H9 (cell line): ENCODE measurements at regions not wholly inside any gene's neighbourhood (a gene's known extent, or its start where the extent isn't known, plus 50 kb on each side); places are given as distances from the start of the nearest gene placed in this dataset.

ENCODE experiments used
- DNase-seq: peaks from one replicate; pipeline ENCODE4 v3.0.0-alpha.2; 2017
- H2AFZ ChIP-seq: one replicate; pipeline ENCODE4 v1.6.1; 2013; ENCODE audit warnings: mild to moderate bottlenecking, low read length, control low read depth, moderate library complexity
- H2AK5ac ChIP-seq: 2 replicates; pipeline ENCODE4 v1.6.1; 2013; ENCODE audit warnings: low read length, control low read depth, mixed read lengths; ENCODE audit not compliant: insufficient read length
- H2BK120ac ChIP-seq: one replicate; pipeline ENCODE4 v1.6.1; 2013; ENCODE audit warnings: low read depth, mild to moderate bottlenecking, low read length, control low read depth, inconsistent platforms; ENCODE audit not compliant: poor library complexity, severe bottlenecking
- H2BK12ac ChIP-seq: 2 replicates; pipeline ENCODE4 v1.6.1; 2013; ENCODE audit warnings: low read length, control low read depth, mixed read lengths, low read depth; ENCODE audit not compliant: insufficient read length
- H2BK15ac ChIP-seq: 2 replicates; pipeline ENCODE4 v1.6.1; 2013; ENCODE audit warnings: low read depth, low read length, control low read depth
- H2BK20ac ChIP-seq: one replicate; pipeline ENCODE4 v1.6.1; 2013; ENCODE audit warnings: low read depth, mild to moderate bottlenecking, low read length, control low read depth, inconsistent platforms; ENCODE audit not compliant: poor library complexity, severe bottlenecking
- H2BK5ac ChIP-seq: 2 replicates; pipeline ENCODE4 v1.6.1; 2013; ENCODE audit warnings: low read length, control low read depth, mixed read lengths; ENCODE audit not compliant: insufficient read length
- H3K14ac ChIP-seq: 2 replicates; pipeline ENCODE4 v1.6.1; 2013; ENCODE audit warnings: low read length, control low read depth; ENCODE audit not compliant: insufficient read depth
- H3K18ac ChIP-seq: 2 replicates; pipeline ENCODE4 v1.6.1; 2013; ENCODE audit warnings: low read depth, mild to moderate bottlenecking, mixed read lengths, low read length, control low read depth; ENCODE audit not compliant: insufficient read length
- H3K23ac ChIP-seq: 2 replicates; pipeline ENCODE4 v1.6.1; 2013; ENCODE audit warnings: low read length, control low read depth, mixed read lengths, low read depth; ENCODE audit not compliant: insufficient read length
- H3K23me2 ChIP-seq: 2 replicates; pipeline ENCODE4 v1.6.1; 2013; ENCODE audit warnings: low read depth, mild to moderate bottlenecking, mixed read lengths, low read length, control low read depth; ENCODE audit not compliant: insufficient read length, poor library complexity, severe bottlenecking
- H3K27ac ChIP-seq: 2 replicates; pipeline ENCODE4 v1.5.1; 2013; ENCODE audit warnings: low read length, control low read depth, mixed read lengths, low read depth; ENCODE audit not compliant: insufficient read length
- H3K27me3 ChIP-seq: 2 replicates; pipeline ENCODE4 v1.6.1; 2013; ENCODE audit warnings: low read length, control low read depth, inconsistent platforms; ENCODE audit not compliant: insufficient read depth
- H3K4ac ChIP-seq: 2 replicates; pipeline ENCODE4 v1.6.1; 2013; ENCODE audit warnings: low read depth, mild to moderate bottlenecking, control low read depth, inconsistent platforms, low read length, moderate library complexity
- H3K4me1 ChIP-seq: 2 replicates; pipeline ENCODE4 v1.6.1; 2013; ENCODE audit warnings: low read length, control low read depth, inconsistent platforms; ENCODE audit not compliant: insufficient read depth
- H3K4me2 ChIP-seq: 2 replicates; pipeline ENCODE4 v1.6.1; 2013; ENCODE audit warnings: low read length, control low read depth, mixed read lengths; ENCODE audit not compliant: insufficient read length, insufficient read depth
- H3K56ac ChIP-seq: 2 replicates; pipeline ENCODE4 v1.6.1; 2013; ENCODE audit warnings: low read depth, mild to moderate bottlenecking, mixed read lengths, low read length, control low read depth; ENCODE audit not compliant: insufficient read length
- H3K79me1 ChIP-seq: 2 replicates; pipeline ENCODE4 v1.6.1; 2013; ENCODE audit warnings: low read depth, mild to moderate bottlenecking, moderate library complexity, low read length, control low read depth, inconsistent platforms; ENCODE audit not compliant: insufficient read depth, poor library complexity, severe bottlenecking
- H3K79me2 ChIP-seq: 2 replicates; pipeline ENCODE4 v1.6.1; 2013; ENCODE audit warnings: low read length, control low read depth, inconsistent platforms; ENCODE audit not compliant: insufficient read depth
- H3K9ac ChIP-seq: 2 replicates; pipeline ENCODE4 v1.6.1; 2013; ENCODE audit warnings: low read length, control low read depth, mixed read lengths; ENCODE audit not compliant: insufficient read length; ENCODE audit errors: extremely low read depth
- H3K9me3 ChIP-seq: one replicate; pipeline ENCODE4 v1.6.1; 2013; ENCODE audit warnings: low read depth, low read length, inconsistent platforms; ENCODE audit not compliant: control insufficient read depth
- H3T11ph ChIP-seq: one replicate; pipeline ENCODE4 v1.6.1; 2013; ENCODE audit warnings: mild to moderate bottlenecking, low read length, control low read depth, inconsistent platforms
- H4K20me1 ChIP-seq: one replicate; pipeline ENCODE4 v1.6.1; 2013; ENCODE audit not compliant: control insufficient read depth, insufficient read length, insufficient read depth
- H4K5ac ChIP-seq: 2 replicates; pipeline ENCODE4 v1.6.1; 2013; ENCODE audit warnings: low read depth, mild to moderate bottlenecking, mixed read lengths, low read length, control low read depth; ENCODE audit not compliant: insufficient read length
- H4K8ac ChIP-seq: replicated peaks from 2 replicates; pipeline ENCODE4 v1.6.1; 2013; ENCODE audit warnings: low read length, control low read depth, mixed read lengths, low read depth; ENCODE audit not compliant: insufficient read length
- H4K91ac ChIP-seq: 2 replicates; pipeline ENCODE4 v1.6.1; 2013; ENCODE audit warnings: low read depth, mild to moderate bottlenecking, moderate library complexity, mixed read lengths, low read length, control low read depth; ENCODE audit not compliant: insufficient read length
- H3K27ac Mint-ChIP-seq, 3 experiments: 2 replicates in 2 of 3; 3 replicates in 1 of 3; pipeline ENCODE4 v1.8.0; 2020 to 2021; ENCODE audit warnings: mixed read lengths in 3 of 3, mild to moderate bottlenecking in 1 of 3, moderate library complexity in 1 of 3
- H3K27me3 Mint-ChIP-seq: 2 replicates; pipeline ENCODE4 v1.8.0; 2021; ENCODE audit warnings: low read depth, mild to moderate bottlenecking, moderate library complexity, mixed read lengths
- H3K36me3 Mint-ChIP-seq, 3 experiments: 2 replicates in 2 of 3; 3 replicates in 1 of 3; pipeline ENCODE4 v1.8.0; 2020 to 2021; ENCODE audit warnings: low read depth in 3 of 3, mixed read lengths in 3 of 3; ENCODE audit not compliant: insufficient read depth in 1 of 3
- H3K4me1 Mint-ChIP-seq, 2 experiments: 2 replicates each; pipeline ENCODE4 v1.8.0; 2020; ENCODE audit warnings: mixed read lengths in 2 of 2
- H3K4me3 Mint-ChIP-seq, 2 experiments: 2 replicates in 1 of 2; 3 replicates in 1 of 2; pipeline ENCODE4 v1.8.0; 2020 to 2021; ENCODE audit warnings: mild to moderate bottlenecking in 2 of 2, mixed read lengths in 2 of 2, moderate library complexity in 1 of 2
- H3K9me3 Mint-ChIP-seq, 2 experiments: 2 replicates in 1 of 2; 3 replicates in 1 of 2; pipeline ENCODE4 v1.8.0; 2020; ENCODE audit warnings: mild to moderate bottlenecking in 2 of 2, mixed read lengths in 2 of 2, moderate library complexity in 1 of 2
- CTCF ChIP-seq: fragments of 200-600 bp; sonication (generic); conservative IDR thresholded peaks from 3 replicates; pipeline ENCODE4 v1.8.0; 2021; ENCODE audit warnings: antibody characterized with exemption, mild to moderate bottlenecking
- WGBS: extraction: QIAGEN DNeasy Blood & Tissue Kit; methylation state at CpG from one replicate; pipeline ENCODE4 v1.1.7; 2013; ENCODE audit warnings: missing lambda C conversion rate, low lambda C conversion rate, mixed read lengths; ENCODE audit not compliant: insufficient read length; ENCODE audit errors: extremely low coverage; 5-methylcytosine and 5-hydroxymethylcytosine counted together

- no peak overlapping the region for H3K4me2 ChIP-seq
- H3K18ac ChIP-seq = no peak overlapping the region
- no peaks in the 10 kb centered on the region for H3K79me1 ChIP-seq
- no peak overlapping the region for H2BK12ac ChIP-seq
- TF ChIP-seq CTCF = no peak
- no peak overlapping the region for H2BK20ac ChIP-seq
- no peak overlapping the region for H2BK5ac ChIP-seq
- no peak overlapping the region for H4K8ac ChIP-seq
- no peak overlapping the region for H3K56ac ChIP-seq
- H3K4ac ChIP-seq = no peak overlapping the region
- H3K9me3 ChIP-seq = no peaks in the 10 kb centered on the region
- no CpG with 5 or more reads among the region's 1 CpG for WGBS
- H3K4me1 Mint-ChIP-seq = no peaks in the 10 kb centered on the region
- no peak overlapping the region for H3K27ac Mint-ChIP-seq
- no peak overlapping the region for H3K14ac ChIP-seq
- no peak overlapping the region for H4K91ac ChIP-seq
- H3K27ac ChIP-seq = no peak overlapping the region
- H4K5ac ChIP-seq = no peak overlapping the region
- H3K79me2 ChIP-seq = no peaks in the 10 kb centered on the region
- no peak overlapping the region for H3K23ac ChIP-seq
- H3K36me3 Mint-ChIP-seq = no peaks in the 10 kb centered on the region
- no peaks in the 10 kb centered on the region for H4K20me1 ChIP-seq
- H3K9me3 Mint-ChIP-seq = peaks cover 0 to 2% of the 10 kb centered on the region in 2 experiments; a peak in 1 of 5 replicates
- no peak overlapping the region for H2AFZ ChIP-seq
- H3K27me3 ChIP-seq = no peaks in the 10 kb centered on the region
- no peak overlapping the region for H2BK120ac ChIP-seq
- no peak for DNase-seq
- H3K4me3 Mint-ChIP-seq = no peak overlapping the region
- no peaks in the 10 kb centered on the region for H3K23me2 ChIP-seq
- no peaks in the 10 kb centered on the region for H3K4me1 ChIP-seq
- H3K9ac ChIP-seq = no peak overlapping the region
- no peak overlapping the region for H2BK15ac ChIP-seq
- no peak overlapping the region for H3T11ph ChIP-seq
- H2AK5ac ChIP-seq = no peak overlapping the region
- H3K27me3 Mint-ChIP-seq = peaks cover under 1% of the 10 kb centered on the region; the same call in 1 of the 2 replicates
Measured at GRCh38 chr5:159555084-159555483, 224.8 kb upstream of the IL12B start.
